BE2C (cell line): ENCODE measurements at regions not wholly inside any gene's neighbourhood (a gene's known extent, or its start where the extent isn't known, plus 50 kb on each side); places are given as distances from the start of the nearest gene placed in this dataset.
A peak's percentile ranks its signal among the peaks of the same experiment; 100 is the strongest.

Experiments used
- DNase-seq: peaks from one replicate; pipeline ENCODE4 v3.0.0-alpha.2; 2020
- H3K27me3 ChIP-seq: fragments of 250-450 bp; sonication (Bioruptor Pico); 2 replicates; pipeline ENCODE4 v1.5.1; 2020; ENCODE audit warnings: mild to moderate bottlenecking
- H3K36me3 ChIP-seq: fragments of 250-450 bp; sonication (Bioruptor Pico); 2 replicates; pipeline ENCODE4 v1.5.1; 2020; ENCODE audit warnings: mild to moderate bottlenecking
- H3K4me1 ChIP-seq: fragments of 250-450 bp; sonication (Bioruptor Pico); 2 replicates; pipeline ENCODE4 v1.5.1; 2020
- H3K4me3 ChIP-seq: 2 replicates; pipeline ENCODE4 v1.5.1; 2011; ENCODE audit warnings: low read depth, low read length
- H3K9me3 ChIP-seq: fragments of 250-450 bp; sonication (Bioruptor Pico); 2 replicates; pipeline ENCODE4 v1.5.1; 2020
- TF ChIP-seq, protein P1 (sequence below): IDR thresholded peaks from 2 replicates; pipeline ENCODE4 v1.5.1; 2012; ENCODE audit warnings: mild to moderate bottlenecking, low read depth, low read length

DNA sequence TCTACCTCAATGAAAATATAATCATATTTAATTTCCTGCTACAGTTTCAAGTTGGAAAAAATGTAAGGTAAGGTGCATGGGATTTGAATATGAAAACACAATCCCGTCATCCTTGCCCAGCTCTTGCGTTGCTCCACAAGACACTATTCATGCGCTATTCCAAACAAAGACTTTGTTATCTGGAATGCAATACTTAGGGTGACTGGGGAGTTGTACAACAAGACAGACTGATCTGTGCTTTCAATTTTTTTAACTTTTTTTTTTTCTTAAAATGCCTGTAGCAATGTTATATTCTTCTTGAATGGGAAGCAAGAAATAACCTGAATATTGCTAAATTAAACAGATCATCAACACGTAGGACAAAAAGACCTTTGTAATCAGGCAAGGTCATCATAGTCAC is 1077.2 kb downstream of the TTLL7 start:
- Histone ChIP-seq H3K36me3 (no peaks in the 10 kb centered on the region), H3K4me3 (no peak overlapping the region), H3K27me3 (no peaks in the 10 kb centered on the region), H3K9me3 (no peaks in the 10 kb centered on the region), H3K4me1 (peaks cover 4% of the 10 kb centered on the region; the same call in 1 of the 2 replicates)
- TF ChIP-seq, protein P1, sequence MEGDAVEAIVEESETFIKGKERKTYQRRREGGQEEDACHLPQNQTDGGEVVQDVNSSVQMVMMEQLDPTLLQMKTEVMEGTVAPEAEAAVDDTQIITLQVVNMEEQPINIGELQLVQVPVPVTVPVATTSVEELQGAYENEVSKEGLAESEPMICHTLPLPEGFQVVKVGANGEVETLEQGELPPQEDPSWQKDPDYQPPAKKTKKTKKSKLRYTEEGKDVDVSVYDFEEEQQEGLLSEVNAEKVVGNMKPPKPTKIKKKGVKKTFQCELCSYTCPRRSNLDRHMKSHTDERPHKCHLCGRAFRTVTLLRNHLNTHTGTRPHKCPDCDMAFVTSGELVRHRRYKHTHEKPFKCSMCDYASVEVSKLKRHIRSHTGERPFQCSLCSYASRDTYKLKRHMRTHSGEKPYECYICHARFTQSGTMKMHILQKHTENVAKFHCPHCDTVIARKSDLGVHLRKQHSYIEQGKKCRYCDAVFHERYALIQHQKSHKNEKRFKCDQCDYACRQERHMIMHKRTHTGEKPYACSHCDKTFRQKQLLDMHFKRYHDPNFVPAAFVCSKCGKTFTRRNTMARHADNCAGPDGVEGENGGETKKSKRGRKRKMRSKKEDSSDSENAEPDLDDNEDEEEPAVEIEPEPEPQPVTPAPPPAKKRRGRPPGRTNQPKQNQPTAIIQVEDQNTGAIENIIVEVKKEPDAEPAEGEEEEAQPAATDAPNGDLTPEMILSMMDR, result no peak
- DNase-seq, result no peak

DNA sequence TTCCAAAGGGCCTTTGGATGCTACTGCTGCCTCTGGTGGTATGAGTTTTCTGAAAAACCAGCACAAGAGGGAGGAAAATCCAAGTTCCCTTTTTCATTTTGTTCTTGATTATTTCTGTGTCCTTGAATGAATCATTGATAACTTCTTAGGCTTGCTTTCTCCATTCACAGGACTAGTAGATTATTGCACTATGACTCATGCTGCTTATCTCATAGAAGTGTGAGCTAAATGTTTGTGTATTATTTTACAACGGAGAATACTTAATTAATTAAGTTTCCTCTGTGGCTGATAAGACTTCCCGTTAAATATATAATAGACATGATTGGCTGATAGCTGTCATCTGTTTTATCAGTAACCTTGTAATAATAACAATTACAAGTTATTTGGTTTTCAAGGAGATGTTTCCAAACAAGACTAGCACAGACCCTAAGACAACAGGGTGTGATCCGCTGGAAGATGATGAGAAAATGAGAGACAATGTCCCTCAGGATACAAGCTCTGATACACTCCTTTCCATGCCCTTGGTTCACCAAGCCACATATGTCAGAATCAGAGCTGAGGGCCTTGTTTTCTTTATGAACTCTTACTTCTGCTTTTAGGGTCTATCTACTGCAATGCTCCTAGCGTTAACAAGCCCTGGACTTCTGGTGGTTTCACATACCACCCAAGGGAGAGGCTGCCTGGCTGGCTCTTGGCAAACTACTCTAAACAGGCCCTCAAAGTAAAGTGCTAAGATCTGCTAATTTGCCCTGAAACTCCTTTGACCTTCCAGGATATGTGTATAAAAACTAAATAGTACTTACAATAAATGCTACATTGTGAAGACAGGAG is 1078.3 kb downstream of the TTLL7 start:
- Histone ChIP-seq H3K9me3 (no peaks in the 10 kb centered on the region), H3K27me3 (no peaks in the 10 kb centered on the region), H3K4me1 (peaks cover 4% of the 10 kb centered on the region; the same call in 1 of the 2 replicates), H3K36me3 (no peaks in the 10 kb centered on the region), H3K4me3 (no peak overlapping the region)
- no peak for DNase-seq
- TF ChIP-seq, protein P1, result peak; percentile 19; the same call in 1 of the 2 replicates

DNA sequence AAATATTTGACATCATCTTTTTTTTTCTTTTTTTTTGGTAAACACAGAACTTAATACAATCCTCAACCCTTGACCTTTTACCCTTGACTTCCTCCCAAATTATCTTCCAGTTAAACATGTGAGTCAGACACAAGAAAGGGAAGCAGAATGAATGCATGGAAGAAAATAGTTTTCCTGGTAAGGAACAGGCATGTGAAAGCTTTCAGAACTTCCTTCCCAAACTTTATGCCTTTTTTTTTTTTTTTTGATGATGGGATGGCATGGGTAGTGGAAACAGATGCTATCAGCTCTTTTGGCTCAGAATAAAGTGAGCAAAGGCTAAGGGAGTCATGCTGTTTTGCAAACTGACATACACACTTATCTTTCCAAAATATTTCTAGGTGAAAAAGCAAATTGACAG is 1079.1 kb downstream of the TTLL7 start:
- TF ChIP-seq, protein P1, result no peak
- Histone ChIP-seq H3K4me3 (no peak overlapping the region), H3K36me3 (no peaks in the 10 kb centered on the region), H3K9me3 (no peaks in the 10 kb centered on the region), H3K27me3 (no peaks in the 10 kb centered on the region), H3K4me1 (peaks cover 4% of the 10 kb centered on the region; the same call in 1 of the 2 replicates)
- no peak for DNase-seq

DNA sequence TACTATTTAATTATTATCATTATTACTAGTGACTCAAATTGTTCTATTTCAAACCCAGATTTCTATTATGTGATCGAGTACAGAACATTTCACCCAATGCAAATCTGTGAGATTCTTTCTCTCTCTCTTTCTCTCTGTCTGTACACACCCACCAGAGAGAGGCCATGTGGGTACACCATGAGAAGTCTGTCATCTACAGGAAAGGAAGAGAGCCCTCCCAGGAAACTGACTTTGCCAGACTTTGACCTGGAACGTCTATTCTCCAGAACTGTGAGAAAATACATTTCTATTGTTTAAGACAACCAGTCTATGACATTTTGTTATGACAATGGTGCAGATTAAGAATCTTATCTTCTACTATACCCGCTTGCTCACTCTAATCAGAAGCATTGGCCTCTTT is 1091.6 kb downstream of the TTLL7 start:
- Histone ChIP-seq H3K36me3 (no peaks in the 10 kb centered on the region), H3K9me3 (no peaks in the 10 kb centered on the region), H3K27me3 (no peaks in the 10 kb centered on the region), H3K4me3 (no peak overlapping the region), H3K4me1 (no peaks in the 10 kb centered on the region)
- DNase-seq, result no peak
- TF ChIP-seq, protein P1, result no peak

DNA sequence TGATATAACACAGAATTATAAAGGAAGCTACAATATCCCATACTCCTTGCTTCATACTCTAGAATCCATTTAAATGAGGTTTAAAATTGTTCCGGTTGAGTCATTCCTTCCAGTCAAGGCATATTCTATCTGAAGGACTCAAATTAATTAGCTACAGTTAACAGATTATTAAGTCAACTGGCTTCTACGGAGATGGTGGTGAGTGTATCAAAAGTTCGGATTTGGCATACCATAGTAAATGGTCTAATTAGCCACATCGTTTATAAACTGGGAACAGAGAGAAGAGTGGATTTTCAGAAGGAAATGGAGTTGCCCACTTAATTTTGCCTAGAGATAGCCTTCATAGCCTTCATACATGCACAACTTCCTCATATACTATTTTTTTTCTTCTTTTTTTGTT is 1095.3 kb downstream of the TTLL7 start:
- Histone ChIP-seq H3K36me3 (no peaks in the 10 kb centered on the region), H3K4me3 (no peak overlapping the region), H3K4me1 (no peaks in the 10 kb centered on the region), H3K27me3 (no peaks in the 10 kb centered on the region), H3K9me3 (no peaks in the 10 kb centered on the region)
- TF ChIP-seq, protein P1, result no peak
- DNase-seq, result no peak

DNA sequence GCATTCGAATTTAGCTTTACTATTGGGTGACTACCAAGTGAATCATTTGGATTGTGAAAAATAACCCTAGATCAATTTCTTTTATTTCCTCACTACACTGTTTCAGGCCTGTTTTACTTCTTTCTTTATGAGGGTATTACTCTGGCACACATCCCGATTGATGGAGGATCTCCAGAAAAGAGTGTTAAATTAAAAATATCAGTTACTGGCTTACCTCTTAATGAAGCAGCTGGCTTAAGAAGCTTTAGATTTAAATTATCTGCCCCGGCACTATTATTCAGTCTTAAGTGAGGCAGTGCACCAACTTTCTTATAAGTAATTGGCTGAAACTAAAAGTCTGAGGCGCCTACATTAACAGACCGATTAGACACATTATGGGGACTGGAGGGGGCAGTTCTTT is 1097.4 kb downstream of the TTLL7 start:
- Histone ChIP-seq H3K9me3 (no peaks in the 10 kb centered on the region), H3K36me3 (no peaks in the 10 kb centered on the region), H3K4me3 (no peak overlapping the region), H3K4me1 (no peaks in the 10 kb centered on the region), H3K27me3 (no peaks in the 10 kb centered on the region)
- no peak for DNase-seq
- TF ChIP-seq, protein P1, result no peak
